KMS-11 (cell line): ENCODE measurements at regions not wholly inside any gene's neighbourhood (a gene's known extent, or its start where the extent isn't known, plus 50 kb on each side); places are given as distances from the start of the nearest gene placed in this dataset.

ENCODE experiments used
- H2AFZ ChIP-seq: fragments of 200-600 bp; sonication (generic); 2 replicates; pipeline ENCODE4 v1.6.1; 2016; ENCODE audit warnings: antibody characterized with exemption, mixed run types, low read depth
- H3K27ac ChIP-seq: fragments of 200-600 bp; sonication (generic); 2 replicates; pipeline ENCODE4 v1.6.1; 2016; ENCODE audit warnings: mild to moderate bottlenecking, mixed run types
- H3K27me3 ChIP-seq: fragments of 200-600 bp; sonication (generic); 2 replicates; pipeline ENCODE4 v1.6.1; 2017; ENCODE audit warnings: mild to moderate bottlenecking, low read depth, mixed run types, moderate library complexity; ENCODE audit not compliant: insufficient read depth
- H3K36me3 ChIP-seq: fragments of 200-600 bp; sonication (generic); 2 replicates; pipeline ENCODE4 v1.6.1; 2017; ENCODE audit warnings: mild to moderate bottlenecking, mixed run types; ENCODE audit not compliant: insufficient read depth
- H3K4me1 ChIP-seq: fragments of 200-600 bp; sonication (generic); 2 replicates; pipeline ENCODE4 v1.6.1; 2016; ENCODE audit warnings: mild to moderate bottlenecking, low read depth, mixed run types; ENCODE audit not compliant: poor library complexity, severe bottlenecking
- H3K4me2 ChIP-seq: fragments of 200-600 bp; sonication (generic); 2 replicates; pipeline ENCODE4 v1.7.0; 2016; ENCODE audit warnings: mild to moderate bottlenecking, mixed run types
- H3K4me3 ChIP-seq: fragments of 200-600 bp; sonication (generic); IDR thresholded peaks from 2 replicates; pipeline ENCODE4 v1.6.1; 2017; ENCODE audit warnings: low read depth, low read length, mixed read lengths; ENCODE audit not compliant: insufficient read depth
- H3K79me2 ChIP-seq: fragments of 200-600 bp; sonication (generic); 2 replicates; pipeline ENCODE4 v1.6.1; 2016; ENCODE audit warnings: low read depth, mixed run types; ENCODE audit not compliant: insufficient read depth
- H3K9ac ChIP-seq: fragments of 200-600 bp; sonication (generic); 2 replicates; pipeline ENCODE4 v1.6.1; 2016; ENCODE audit warnings: mild to moderate bottlenecking, mixed run types
- H4K20me1 ChIP-seq: fragments of 200-600 bp; sonication (generic); 2 replicates; pipeline ENCODE4 v1.6.1; 2016; ENCODE audit warnings: mild to moderate bottlenecking, mixed run types; ENCODE audit not compliant: insufficient read depth
- TF ChIP-seq, protein P1 (sequence below): fragments of 200-600 bp; sonication (generic); conservative IDR thresholded peaks from 2 replicates; pipeline ENCODE4 v1.6.1; 2017; ENCODE audit warnings: low read depth, mild to moderate bottlenecking, antibody characterized with exemption, low read length, moderate library complexity, mixed read lengths

DNA sequence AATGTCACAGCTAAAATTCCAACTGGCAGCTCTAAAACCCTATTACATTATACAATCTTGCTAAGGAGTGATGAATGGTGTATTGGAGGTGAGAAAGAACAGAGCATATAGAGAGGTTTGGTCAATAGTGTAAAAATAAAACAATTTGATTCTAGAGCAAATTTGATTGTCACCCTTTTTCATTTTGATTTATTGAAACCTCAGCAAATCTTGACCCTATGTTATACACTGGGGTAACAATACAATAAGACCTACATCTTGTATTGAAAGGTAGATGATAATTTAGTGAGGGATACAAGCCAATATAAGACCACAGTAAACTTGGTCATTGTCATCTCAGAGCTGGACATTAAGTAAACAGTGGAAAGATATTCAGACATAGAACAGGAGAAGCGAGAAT lies 671.9 kb downstream of the IRS1 start:
- Histone ChIP-seq H2AFZ (no peak overlapping the region), H3K4me1 (no peaks in the 10 kb centered on the region), H3K9ac (no peak overlapping the region), H3K36me3 (no peaks in the 10 kb centered on the region), H3K27ac (no peak overlapping the region), H3K27me3 (no peaks in the 10 kb centered on the region), H3K4me2 (no peak overlapping the region), H3K4me3 (no peak overlapping the region), H4K20me1 (no peaks in the 10 kb centered on the region), H3K79me2 (no peaks in the 10 kb centered on the region)
- TF ChIP-seq, protein P1, sequence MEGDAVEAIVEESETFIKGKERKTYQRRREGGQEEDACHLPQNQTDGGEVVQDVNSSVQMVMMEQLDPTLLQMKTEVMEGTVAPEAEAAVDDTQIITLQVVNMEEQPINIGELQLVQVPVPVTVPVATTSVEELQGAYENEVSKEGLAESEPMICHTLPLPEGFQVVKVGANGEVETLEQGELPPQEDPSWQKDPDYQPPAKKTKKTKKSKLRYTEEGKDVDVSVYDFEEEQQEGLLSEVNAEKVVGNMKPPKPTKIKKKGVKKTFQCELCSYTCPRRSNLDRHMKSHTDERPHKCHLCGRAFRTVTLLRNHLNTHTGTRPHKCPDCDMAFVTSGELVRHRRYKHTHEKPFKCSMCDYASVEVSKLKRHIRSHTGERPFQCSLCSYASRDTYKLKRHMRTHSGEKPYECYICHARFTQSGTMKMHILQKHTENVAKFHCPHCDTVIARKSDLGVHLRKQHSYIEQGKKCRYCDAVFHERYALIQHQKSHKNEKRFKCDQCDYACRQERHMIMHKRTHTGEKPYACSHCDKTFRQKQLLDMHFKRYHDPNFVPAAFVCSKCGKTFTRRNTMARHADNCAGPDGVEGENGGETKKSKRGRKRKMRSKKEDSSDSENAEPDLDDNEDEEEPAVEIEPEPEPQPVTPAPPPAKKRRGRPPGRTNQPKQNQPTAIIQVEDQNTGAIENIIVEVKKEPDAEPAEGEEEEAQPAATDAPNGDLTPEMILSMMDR: no peak

DNA sequence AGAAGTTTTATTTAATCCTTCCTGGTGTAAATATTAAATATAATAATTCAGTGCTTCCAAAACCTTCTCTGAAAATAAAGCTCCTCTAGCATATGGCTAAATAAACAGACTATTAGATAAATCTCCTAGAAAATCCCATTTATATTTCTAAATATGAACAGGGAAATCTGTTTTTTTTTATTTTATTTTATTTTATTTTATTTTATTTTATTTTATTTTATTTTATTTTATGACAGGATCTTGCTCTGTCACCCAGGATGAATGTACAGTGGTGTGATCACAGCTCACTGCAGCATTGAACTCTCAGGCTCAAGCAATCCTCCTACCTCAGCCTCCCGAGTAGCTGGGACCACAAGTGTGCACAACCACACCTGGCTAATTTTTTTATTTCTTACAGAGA lies 673.5 kb downstream of the IRS1 start:
- no peaks in the 10 kb centered on the region for H4K20me1 ChIP-seq
- H3K4me2 ChIP-seq: no peak overlapping the region
- no peaks in the 10 kb centered on the region for H3K36me3 ChIP-seq
- no peaks in the 10 kb centered on the region for H3K79me2 ChIP-seq
- H3K4me1 ChIP-seq: no peaks in the 10 kb centered on the region
- no peaks in the 10 kb centered on the region for H3K27me3 ChIP-seq
- no peak overlapping the region for H3K27ac ChIP-seq
- H2AFZ ChIP-seq: no peak overlapping the region
- no peak overlapping the region for H3K9ac ChIP-seq
- no peak overlapping the region for H3K4me3 ChIP-seq
- TF ChIP-seq, protein P1: no peak

DNA sequence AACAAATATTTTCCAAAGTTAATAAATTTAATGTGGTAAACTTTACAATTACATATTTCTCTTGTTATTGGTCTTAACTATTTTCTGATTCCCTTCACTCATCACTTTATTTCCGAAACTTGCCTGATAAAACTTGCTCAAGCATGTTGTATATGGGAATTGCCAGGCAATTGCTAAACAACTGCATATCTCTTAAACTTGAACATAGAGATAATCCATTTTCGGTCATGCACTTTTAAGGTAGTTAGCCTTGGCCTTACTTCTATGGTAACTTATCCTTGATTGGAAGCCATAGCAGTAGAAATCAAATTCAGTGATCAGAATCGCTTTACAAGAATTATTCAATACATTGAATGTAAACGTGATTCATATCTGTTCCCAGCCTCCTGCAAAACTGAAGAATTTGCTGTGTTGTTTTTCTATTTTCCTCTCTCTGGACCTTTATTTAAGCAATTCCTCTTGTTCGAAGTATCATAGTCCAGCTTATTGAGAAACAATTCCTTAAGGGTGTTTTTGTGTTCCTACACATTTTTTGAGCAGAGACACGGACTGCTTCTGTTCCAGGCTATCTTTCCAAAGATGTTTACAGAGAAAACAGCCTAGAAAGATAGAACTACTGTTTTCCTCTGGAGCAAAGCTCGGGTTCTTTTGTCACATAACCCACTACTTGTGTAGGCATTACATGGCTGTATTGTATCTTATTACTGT lies 674.3 kb downstream of the IRS1 start:
- Histone ChIP-seq H3K4me1 (no peaks in the 10 kb centered on the region), H3K4me3 (no peak overlapping the region), H3K9ac (no peak overlapping the region), H3K4me2 (no peak overlapping the region), H2AFZ (no peak overlapping the region), H3K36me3 (no peaks in the 10 kb centered on the region), H3K79me2 (no peaks in the 10 kb centered on the region), H3K27me3 (no peaks in the 10 kb centered on the region), H3K27ac (no peak overlapping the region), H4K20me1 (no peaks in the 10 kb centered on the region)
- TF ChIP-seq, protein P1: no peak

DNA sequence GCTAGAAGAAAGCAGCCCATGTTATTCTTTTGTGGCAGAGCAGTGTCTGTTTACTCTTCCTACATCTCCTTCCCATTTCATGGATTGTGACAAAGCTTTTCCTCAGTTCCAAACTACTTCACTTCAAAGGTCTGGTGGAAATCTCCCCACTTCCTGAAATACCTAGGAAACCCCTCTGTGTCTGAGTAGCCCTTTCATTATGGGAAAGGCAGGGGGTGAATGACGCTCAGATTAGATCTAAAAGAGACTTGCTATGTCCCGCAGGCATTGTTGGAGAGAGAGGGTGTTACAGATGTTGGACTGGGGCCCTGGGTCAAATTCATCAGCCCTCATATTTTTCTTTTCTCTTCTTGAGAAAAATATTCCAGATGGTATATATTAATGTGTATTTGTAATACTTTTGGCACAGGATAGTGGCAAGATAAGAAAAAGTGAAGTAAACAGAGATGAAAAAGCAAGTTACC lies 675.0 kb downstream of the IRS1 start:
- no peak overlapping the region for H3K27ac ChIP-seq

More for the DNA sequence above, 675.0 kb downstream of the IRS1 start:
- Histone ChIP-seq H3K9ac (no peak overlapping the region), H4K20me1 (no peaks in the 10 kb centered on the region), H3K36me3 (no peaks in the 10 kb centered on the region), H3K27me3 (no peaks in the 10 kb centered on the region), H2AFZ (no peak overlapping the region), H3K4me2 (no peak overlapping the region), H3K79me2 (no peaks in the 10 kb centered on the region), H3K4me3 (no peak overlapping the region), H3K4me1 (no peaks in the 10 kb centered on the region)
- TF ChIP-seq, protein P1: no peak
